Astrocyte of the cerebellum (primary cell): ENCODE measurements at regions not wholly inside any gene's neighbourhood (a gene's known extent, or its start where the extent isn't known, plus 50 kb on each side); places are given as distances from the start of the nearest gene placed in this dataset.
A peak's percentile ranks its signal among the peaks of the same experiment; 100 is the strongest.

ENCODE experiments used
- DNase-seq: peaks from one replicate; pipeline ENCODE4 v3.0.0-alpha.2; 2011; ENCODE audit warnings: low read depth
- H3K4me3 ChIP-seq: 2 replicates; pipeline ENCODE4 v1.5.1; 2011; ENCODE audit warnings: mild to moderate bottlenecking, low read depth, low read length, moderate library complexity
- in situ Hi-C: cut with HindIII; loops from 2 replicates; pipeline ENCODE4 v1.10.0; 2017; ENCODE audit warnings: low sequenced_read_pairs
- TF ChIP-seq, protein P1 (sequence below): IDR thresholded peaks from 2 replicates; pipeline ENCODE4 v1.5.1; 2012; ENCODE audit warnings: low read length, low read depth, moderate library complexity, mild to moderate bottlenecking; ENCODE audit errors: missing control alignments

DNA sequence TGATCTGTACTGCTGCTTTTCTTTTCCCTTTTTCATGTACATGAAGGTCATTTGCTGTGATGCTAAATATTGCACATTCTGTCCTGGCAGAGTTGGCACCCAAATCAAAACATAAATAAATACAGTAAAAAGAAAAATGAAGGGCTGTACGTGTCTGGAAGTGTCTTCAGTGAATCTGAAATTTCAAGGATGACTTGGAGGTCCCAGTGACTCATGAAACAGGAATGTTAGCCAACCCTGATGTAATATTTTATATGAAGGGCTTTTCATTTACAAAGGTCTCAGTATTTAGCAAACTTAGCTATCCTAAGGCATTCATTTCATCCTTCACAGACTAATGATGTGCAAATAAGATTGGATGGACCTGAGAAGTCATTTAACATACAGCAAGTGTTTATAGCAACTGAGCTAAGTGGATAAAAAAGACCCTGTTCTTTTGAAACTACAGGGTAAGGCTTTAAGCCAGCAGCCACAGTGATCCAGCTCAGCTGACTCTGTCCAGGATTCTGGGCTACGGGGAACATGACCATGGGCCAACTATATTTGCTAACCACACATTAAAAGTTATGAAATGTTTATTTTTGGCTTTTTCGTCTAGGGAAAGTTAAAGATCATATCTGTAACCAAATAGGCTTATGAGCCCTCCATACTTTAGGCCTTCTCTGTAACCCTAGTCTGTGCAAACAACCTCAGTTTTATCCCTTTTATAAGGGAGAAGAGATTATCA is 104.0 kb upstream of the DMRTA1 start:
- TF ChIP-seq, protein P1, sequence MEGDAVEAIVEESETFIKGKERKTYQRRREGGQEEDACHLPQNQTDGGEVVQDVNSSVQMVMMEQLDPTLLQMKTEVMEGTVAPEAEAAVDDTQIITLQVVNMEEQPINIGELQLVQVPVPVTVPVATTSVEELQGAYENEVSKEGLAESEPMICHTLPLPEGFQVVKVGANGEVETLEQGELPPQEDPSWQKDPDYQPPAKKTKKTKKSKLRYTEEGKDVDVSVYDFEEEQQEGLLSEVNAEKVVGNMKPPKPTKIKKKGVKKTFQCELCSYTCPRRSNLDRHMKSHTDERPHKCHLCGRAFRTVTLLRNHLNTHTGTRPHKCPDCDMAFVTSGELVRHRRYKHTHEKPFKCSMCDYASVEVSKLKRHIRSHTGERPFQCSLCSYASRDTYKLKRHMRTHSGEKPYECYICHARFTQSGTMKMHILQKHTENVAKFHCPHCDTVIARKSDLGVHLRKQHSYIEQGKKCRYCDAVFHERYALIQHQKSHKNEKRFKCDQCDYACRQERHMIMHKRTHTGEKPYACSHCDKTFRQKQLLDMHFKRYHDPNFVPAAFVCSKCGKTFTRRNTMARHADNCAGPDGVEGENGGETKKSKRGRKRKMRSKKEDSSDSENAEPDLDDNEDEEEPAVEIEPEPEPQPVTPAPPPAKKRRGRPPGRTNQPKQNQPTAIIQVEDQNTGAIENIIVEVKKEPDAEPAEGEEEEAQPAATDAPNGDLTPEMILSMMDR = no peak
- no peak overlapping the region for H3K4me3 ChIP-seq
- in situ Hi-C loops = no loop called here
- DNase-seq = peak; percentile 83

DNA sequence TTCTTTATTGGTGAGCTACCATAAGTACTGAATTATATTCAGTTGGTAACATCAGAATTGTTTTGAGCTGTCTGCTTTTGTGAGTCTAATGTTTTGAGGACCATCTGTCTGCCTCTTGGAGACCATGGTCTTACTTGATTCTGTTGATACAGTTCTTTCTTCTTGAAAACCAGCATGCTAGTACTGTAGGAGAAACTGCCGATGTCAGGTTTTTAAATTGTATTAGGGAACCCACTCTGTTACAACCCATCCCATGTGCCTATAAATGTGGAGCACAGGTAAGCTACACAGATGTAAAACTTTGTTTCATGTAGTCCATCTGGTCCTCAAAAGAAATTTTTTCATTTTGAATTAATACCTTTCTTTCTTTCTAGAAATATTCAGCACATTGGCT is 103.4 kb upstream of the DMRTA1 start:
- in situ Hi-C loops = no loop called here
- TF ChIP-seq, protein P1 = no peak
- DNase-seq = no peak

GRCh38 chr9:22354699-22355384 is 91.8 kb upstream of the DMRTA1 start:
- no peak overlapping the region for H3K4me3 ChIP-seq
- no peak for DNase-seq
- in situ Hi-C loops = no loop called here
- TF ChIP-seq, protein P1 = no peak

More for the DNA sequence above, 103.4 kb upstream of the DMRTA1 start:
- H3K4me3 ChIP-seq = no peak overlapping the region

- TF ChIP-seq, protein P1 = no peak
- in situ Hi-C loops = no loop called here
- DNase-seq = no peak
- no peak overlapping the region for H3K4me3 ChIP-seq
Observed at GRCh38 chr9:22356985-22357384, 89.6 kb upstream of the DMRTA1 start.

GRCh38 chr9:22363421-22363887 is 83.2 kb upstream of the DMRTA1 start:
- DNase-seq = no peak
- in situ Hi-C loops = no loop called here
- no peak overlapping the region for H3K4me3 ChIP-seq
- TF ChIP-seq, protein P1 = no peak

GRCh38 chr9:22373636-22374035 is 73.0 kb upstream of the DMRTA1 start:
- in situ Hi-C loops = no loop called here
- DNase-seq = no peak
- TF ChIP-seq, protein P1 = no peak
- no peak overlapping the region for H3K4me3 ChIP-seq
